Spleen (tissue), 11 donors: ENCODE measurements at regions not wholly inside any gene's neighbourhood (a gene's known extent, or its start where the extent isn't known, plus 50 kb on each side); places are given as distances from the start of the nearest gene placed in this dataset.
"Not testable (repeated sequence)": the region's sequence is repeated elsewhere in the genome, so short reads cannot be mapped to it uniquely, and the experiment has no call there.

ENCODE experiments used
- DNase-seq: peaks from one replicate; pipeline ENCODE4 v3.0.0-alpha.2; 2020
- H3K27ac ChIP-seq, 8 donors: fragments of 200-600 bp; sonication (generic) in 7 of 8; 1 replicate in 4 of 8; 2 replicates in 4 of 8; pipeline versions ENCODE4 v1.5.0 to v1.8.0; 2016 to 2021; ENCODE audit warnings: inconsistent platforms in 4 of 8, mild to moderate bottlenecking in 4 of 8, moderate library complexity in 1 of 8
- H3K27me3 ChIP-seq, 7 donors: fragments of 200-600 bp; sonication (generic) in 6 of 7; replicated peaks in 1 of 7; 1 replicate in 4 of 7; 2 replicates in 3 of 7; pipeline versions ENCODE4 v1.5.0 to v1.8.0; 2016 to 2021; ENCODE audit warnings: inconsistent platforms in 3 of 7, mild to moderate bottlenecking in 1 of 7
- H3K36me3 ChIP-seq, 6 donors: fragments of 200-600 bp; sonication (generic) in 5 of 6; 1 replicate in 4 of 6; 2 replicates in 2 of 6; pipeline versions ENCODE4 v1.5.0 to v1.8.0; 2016 to 2021; ENCODE audit warnings: inconsistent platforms in 2 of 6
- H3K4me1 ChIP-seq, 6 donors: fragments of 200-600 bp; sonication (generic) in 5 of 6; 1 replicate in 3 of 6; 2 replicates in 3 of 6; pipeline versions ENCODE4 v1.5.0 to v1.8.0; 2016 to 2021; ENCODE audit warnings: inconsistent platforms in 3 of 6
- H3K4me3 ChIP-seq, 8 donors: fragments of 200-600 bp; sonication (generic) in 7 of 8; 1 replicate in 4 of 8; 2 replicates in 4 of 8; pipeline versions ENCODE4 v1.5.0 to v1.8.0; 2016 to 2021; ENCODE audit warnings: inconsistent platforms in 4 of 8, mild to moderate bottlenecking in 4 of 8, moderate library complexity in 2 of 8
- H3K9me3 ChIP-seq, 8 donors: fragments of 200-600 bp; sonication (generic) in 7 of 8; 1 replicate in 4 of 8; 2 replicates in 4 of 8; pipeline versions ENCODE4 v1.5.0 to v1.8.0; 2016 to 2021; ENCODE audit warnings: inconsistent platforms in 4 of 8
- CTCF ChIP-seq, 11 experiments: fragments of 200-600 bp in 7 of 11; fragments of 450-650 bp in 4 of 11; sonication (generic) in 4 of 11; IDR thresholded peaks in 8 of 11; conservative IDR thresholded peaks in 3 of 11; 1 replicate in 7 of 11; 2 replicates in 4 of 11; pipeline versions ENCODE4 v1.4.0 to v1.8.0; 2016 to 2021; ENCODE audit warnings: antibody characterized with exemption in 11 of 11, inconsistent platforms in 4 of 11, mild to moderate bottlenecking in 1 of 11
- POLR2A ChIP-seq, 3 donors: fragments of 450-650 bp; IDR thresholded peaks; one replicate each; pipeline ENCODE4 v1.5.1; 2017; ENCODE audit warnings: antibody characterized with exemption in 3 of 3, mild to moderate bottlenecking in 1 of 3
- POLR2AphosphoS5 ChIP-seq, 3 donors: sonication (generic); formaldehyde crosslinking; IDR thresholded peaks; one replicate each; pipeline ENCODE4 v1.5.1; 2017; ENCODE audit warnings: antibody characterized with exemption in 3 of 3
- WGBS, 5 donors: extraction: QIAGEN DNeasy Blood & Tissue Kit in 3 of 5; methylation state at CpG; one replicate each; pipeline versions ENCODE4 v1.1.5 to v1.1.7; 2013 to 2018; 5-methylcytosine and 5-hydroxymethylcytosine counted together
- intact Hi-C: fragments of 100-400 bp; cut with DNase I; formaldehyde crosslinking; loops from one replicate; pipeline ENCODE4 v1.15.0; 2023; ENCODE audit warnings: low total_unique reads
- donor health status: healthy with polysubstance abuse.
- donor health status: DM: no; HTN: no; CAD: no; lungs with moderate emphysema.
- donor health status: DM: no; HTN: no; CAD: no.
- donor health status: Bipolar disorder and iron deficiency.
- donor health status: healthy.
- donor health status: DM: no; HTN: no; CAD: no.
- donor health status: DM: yes; HTN: yes; CAD: no.

- Histone ChIP-seq H3K27ac (no peak overlapping the region), H3K36me3 (no peaks in the 10 kb centered on the region), H3K9me3 (peaks cover 0 to 4% (median 0%) of the 10 kb centered on the region in 8 donors), H3K4me3 (no peak overlapping the region), H3K27me3 (no peaks in the 10 kb centered on the region), H3K4me1 (no peaks in the 10 kb centered on the region)
- 69 to 86% (median 81%) methylated on average over 2 of the region's 2 CpGs for WGBS, 5 donors
- intact Hi-C loops, result no loop called here
- TF ChIP-seq POLR2AphosphoS5 (IDR thresholded peaks at IDR 0.05) (no peak), CTCF (IDR thresholded peaks at IDR 0.05 in 8 of 11, conservative IDR thresholded peaks at IDR 0.05 in 3 of 11) (no peak), POLR2A (IDR thresholded peaks at IDR 0.05) (no peak)
- no peak for DNase-seq
Measured at GRCh38 chr11:91295591-91295990, 929.0 kb upstream of the FAT3 start.

- intact Hi-C loops, result no loop called here
- Histone ChIP-seq H3K36me3 (no peaks in the 10 kb centered on the region), H3K27me3 (no peaks in the 10 kb centered on the region), H3K4me1 (no peaks in the 10 kb centered on the region), H3K4me3 (no peak overlapping the region), H3K27ac (no peak overlapping the region), H3K9me3 (peaks cover 0 to 13% (median 0%) of the 10 kb centered on the region in 8 donors)
- 83 to 97% (median 86%) methylated on average over 1 of the region's 1 CpG for WGBS, 5 donors
- TF ChIP-seq POLR2A (IDR thresholded peaks at IDR 0.05), result no peak
- TF ChIP-seq CTCF (IDR thresholded peaks at IDR 0.05 in 8 of 11, conservative IDR thresholded peaks at IDR 0.05 in 3 of 11), result no peak
- no peak for TF ChIP-seq POLR2AphosphoS5 (IDR thresholded peaks at IDR 0.05)
- DNase-seq, result no peak
Measured at GRCh38 chr11:91293119-91293518, 931.5 kb upstream of the FAT3 start.

- Histone ChIP-seq H3K4me3 (no peak overlapping the region), H3K4me1 (no peaks in the 10 kb centered on the region), H3K27me3 (no peaks in the 10 kb centered on the region), H3K36me3 (no peaks in the 10 kb centered on the region), H3K27ac (no peak overlapping the region), H3K9me3 (peaks cover 0 to 2% (median 0%) of the 10 kb centered on the region in 8 donors)
- intact Hi-C loops, result no loop called here
- 81 to 91% (median 85%) methylated on average over 1 of the region's 1 CpG for WGBS, 5 donors
- no peak for TF ChIP-seq POLR2A (IDR thresholded peaks at IDR 0.05)
- no peak for TF ChIP-seq POLR2AphosphoS5 (IDR thresholded peaks at IDR 0.05)
- no peak for TF ChIP-seq CTCF (IDR thresholded peaks at IDR 0.05 in 8 of 11, conservative IDR thresholded peaks at IDR 0.05 in 3 of 11)
- no peak for DNase-seq
Measured at GRCh38 chr11:91272089-91272488, 952.5 kb upstream of the FAT3 start.

GRCh38 chr11:91268512-91269295, 955.9 kb upstream of the FAT3 start:
- H3K27ac ChIP-seq, H3K36me3 ChIP-seq, H3K27me3 ChIP-seq, H3K4me1 ChIP-seq, intact Hi-C loops, H3K4me3 ChIP-seq, H3K9me3 ChIP-seq: not testable (repeated sequence)
- DNase-seq, result peak; percentile 59
- 82 to 94% (median 90%) methylated on average over 9 to 37 of the region's 37 CpGs for WGBS, 5 donors
